K562 (cell line): ENCODE measurements at regions not wholly inside any gene's neighbourhood (a gene's known extent, or its start where the extent isn't known, plus 50 kb on each side); places are given as distances from the start of the nearest gene placed in this dataset.

ENCODE experiments used
- ATAC-seq: fragments of 200-7000 bp; cut with Tn5 transposase; 3 replicates; pipeline ENCODE4 v1.9.1; 2020; ENCODE audit warnings: moderate library complexity
- BruUV-seq: library from RNA; stranded (reverse); fragments of 400-500 nt; replicated peaks from 2 replicates; lab custom pipeline; 2021; lab: Mats Ljungman, UMichigan
- CTCF ChIA-PET: fragments of 300-600 bp; formaldehyde crosslinking; extraction: SDS; loops from one replicate; lab custom pipeline; 2021; ENCODE audit warnings: low intra/inter-chr PET ratio; lab: Yijun Ruan, JAX
- POLR2A ChIA-PET: fragments of 300-600, 350-650 bp; sonication (Branson Sonifier 250); formaldehyde crosslinking; extraction: SDS; loops from one replicate; lab custom pipeline; 2021; ENCODE audit warnings: antibody characterized with exemption, inconsistent platforms; lab: Yijun Ruan, JAX
- DNase-seq, 4 experiments: peaks; one replicate each; pipeline versions ENCODE4 v3.0.0 to v3.0.0-alpha.2; 2011 to 2018; ENCODE audit warnings: low spot score in 3 of 4, mixed read lengths in 3 of 4; ENCODE audit errors: extremely low read depth in 1 of 4
- FAIRE-seq: peaks from 2 replicates; lab custom pipeline; 2011; peaks lifted over from hg19 to GRCh38; lab: Jason Lieb, UNC
- H2AFZ ChIP-seq: 2 replicates; pipeline ENCODE4 v1.6.0; 2011; ENCODE audit warnings: low read depth, low read length, control low read depth, inconsistent platforms
- H3K27ac ChIP-seq: fragments of 200-600 bp; 3 replicates; pipeline ENCODE4 v1.8.0; 2011; ENCODE audit warnings: low read depth, mild to moderate bottlenecking, control low read depth, inconsistent platforms, low read length, moderate library complexity, mixed read lengths; ENCODE audit errors: extremely low read depth
- H3K27me3 ChIP-seq, 2 experiments: fragments of 300-600 bp in 1 of 2; 2 replicates in 1 of 2; 3 replicates in 1 of 2; pipeline versions ENCODE4 v1.6.0 to v1.8.0; 2011; ENCODE audit warnings: inconsistent platforms in 2 of 2, low read length in 2 of 2, mild to moderate bottlenecking in 1 of 2, mixed read lengths in 1 of 2, moderate library complexity in 1 of 2; ENCODE audit not compliant: control insufficient read depth in 2 of 2, insufficient read depth in 2 of 2
- H3K36me3 ChIP-seq: fragments of 300-600 bp; 3 replicates; pipeline ENCODE4 v1.8.0; 2011; ENCODE audit warnings: mild to moderate bottlenecking, low read length, inconsistent platforms; ENCODE audit not compliant: control insufficient read depth, insufficient read depth
- H3K4me1 ChIP-seq, 2 experiments: fragments of 200-600 bp in 1 of 2; replicated peaks in 1 of 2; 2 replicates in 1 of 2; 3 replicates in 1 of 2; pipeline versions ENCODE4 v1.5.1 to v1.8.0; 2011; ENCODE audit warnings: inconsistent platforms in 2 of 2, low read length in 2 of 2, mild to moderate bottlenecking in 1 of 2, mixed read lengths in 1 of 2, moderate library complexity in 1 of 2; ENCODE audit not compliant: control insufficient read depth in 2 of 2, insufficient read depth in 2 of 2
- H3K4me2 ChIP-seq: 2 replicates; pipeline ENCODE4 v1.6.1; 2011; ENCODE audit warnings: low read length, control low read depth, inconsistent platforms, mixed read lengths; ENCODE audit not compliant: insufficient read depth
- H3K4me3 ChIP-seq: fragments of 200-600 bp; sonication (generic), shearing (Covaris generic); 2 replicates; pipeline ENCODE4 v1.5.1; 2016; ENCODE audit warnings: control low read depth, inconsistent platforms
- H3K79me2 ChIP-seq: fragments of 200-600 bp; 3 replicates; pipeline ENCODE4 v1.8.0; 2011; ENCODE audit warnings: low read length, inconsistent platforms; ENCODE audit not compliant: control insufficient read depth, insufficient read depth
- H3K9ac ChIP-seq, 2 experiments: 2 replicates each; pipeline versions ENCODE4 v1.6.0 to v1.6.1; 2011; ENCODE audit warnings: low read depth in 2 of 2, low read length in 2 of 2, control low read depth in 1 of 2, inconsistent platforms in 1 of 2, mild to moderate bottlenecking in 1 of 2, mixed read lengths in 1 of 2; ENCODE audit not compliant: insufficient read depth in 1 of 2
- H3K9me1 ChIP-seq: one replicate; pipeline ENCODE4 v1.6.0; 2011; ENCODE audit warnings: inconsistent platforms, mild to moderate bottlenecking, low read length, moderate library complexity; ENCODE audit not compliant: control insufficient read depth, insufficient read depth
- H3K9me3 ChIP-seq: replicated peaks from 2 replicates; pipeline ENCODE4 v1.5.1; 2011; ENCODE audit warnings: low read depth, low read length, inconsistent platforms; ENCODE audit not compliant: control insufficient read depth, insufficient read depth
- H4K20me1 ChIP-seq: replicated peaks from 2 replicates; pipeline ENCODE4 v1.6.1; 2011; ENCODE audit warnings: low read length, inconsistent platforms, mixed read lengths; ENCODE audit not compliant: control insufficient read depth, insufficient read depth
- PCBP1 ChIP-seq: fragments of 200-400 bp; formaldehyde crosslinking; IDR thresholded peaks from 2 replicates; pipeline ENCODE4 v1.6.1; 2018; ENCODE audit warnings: mild to moderate bottlenecking, low read depth, low read length; ENCODE audit not compliant: poor library complexity, severe bottlenecking
- ZNF253 ChIP-seq: fragments of 250-450 bp; sonication (Bioruptor Pico); conservative IDR thresholded peaks from 2 replicates; pipeline ENCODE4 v1.6.1; 2021; ENCODE audit warnings: mild to moderate bottlenecking
- ZNF282 ChIP-seq: sonication (generic); formaldehyde crosslinking; IDR thresholded peaks from 2 replicates; pipeline ENCODE4 v1.8.1; 2023; ENCODE audit warnings: missing genetic modification reagents
- ZNF584 ChIP-seq: fragments of 200-800 bp; sonication (Bioruptor generic); IDR thresholded peaks from 2 replicates; pipeline ENCODE4 v1.6.1; 2016; ENCODE audit warnings: low read depth, mild to moderate bottlenecking, missing genetic modification characterization, missing compliant biosample characterization
- in situ Hi-C: fragments of 300-500 bp; cut with MboI; formaldehyde crosslinking; loops from 4 replicates; pipeline ENCODE4 v1.15.0; 2018; ENCODE audit warnings: inconsistent platforms, mixed read lengths
- intact Hi-C: fragments of 100-400 bp; cut with micrococcal nuclease; formaldehyde crosslinking; loops from 2 replicates; pipeline ENCODE4 v1.14.2; 2022
- TF ChIP-seq, protein P1 (sequence below): fragments of 250-450 bp; sonication (Bioruptor Pico); IDR thresholded peaks from 2 replicates; pipeline ENCODE4 v1.8.0; 2022; ENCODE audit warnings: inconsistent platforms, mild to moderate bottlenecking, moderate library complexity, borderline replicate concordance
- TF ChIP-seq, protein P2 (sequence below): sonication (generic); formaldehyde crosslinking; IDR thresholded peaks from 2 replicates; pipeline ENCODE4 v1.9.0; 2022; ENCODE audit warnings: mild to moderate bottlenecking, missing genetic modification reagents

DNA sequence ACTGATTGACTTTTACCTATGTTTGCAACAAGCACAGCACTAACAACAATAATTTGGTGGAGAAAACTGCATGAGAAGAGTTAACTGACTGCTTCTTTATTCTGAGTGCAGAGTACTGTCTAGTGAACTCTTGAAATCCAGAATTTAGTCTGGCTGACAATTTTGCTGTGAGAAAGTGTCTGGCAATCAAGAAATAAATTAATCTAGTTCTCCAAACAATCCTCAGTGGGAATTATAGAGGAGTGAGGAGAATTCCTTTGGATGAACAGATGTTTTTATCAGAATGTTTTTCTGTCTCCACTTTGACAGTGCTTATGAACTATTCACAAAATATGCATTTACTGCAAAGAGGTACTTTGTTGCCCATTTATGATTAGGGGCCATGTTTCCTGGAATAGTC is 694.9 kb upstream of the LRRN3 start:
- in situ Hi-C loops = no loop called here
- ATAC-seq = no peak
- no peak for FAIRE-seq
- ChIA-PET CTCF (interaction anchor here (0.6 kb wide), 1 partner anchor 40 kb away, joined by 3 read pairs; no protein-coding TSS in a partner anchor), POLR2A (no interaction called here)
- no peak overlapping the region for H3K27ac ChIP-seq
- intact Hi-C loops = no loop called here
- H3K4me2 ChIP-seq = no peak overlapping the region
- H3K9me3 ChIP-seq = no peaks in the 10 kb centered on the region
- no peaks in the 10 kb centered on the region for H3K79me2 ChIP-seq
- no peaks in the 10 kb centered on the region for H3K27me3 ChIP-seq
- no peak overlapping the region for H3K9ac ChIP-seq
- no peaks in the 10 kb centered on the region for H4K20me1 ChIP-seq
- H3K9me1 ChIP-seq = no peaks in the 10 kb centered on the region
- no peak overlapping the region for H2AFZ ChIP-seq
- DNase-seq = no peak
- BruUV-seq = no TSS peak
- TF ChIP-seq, protein P1, sequence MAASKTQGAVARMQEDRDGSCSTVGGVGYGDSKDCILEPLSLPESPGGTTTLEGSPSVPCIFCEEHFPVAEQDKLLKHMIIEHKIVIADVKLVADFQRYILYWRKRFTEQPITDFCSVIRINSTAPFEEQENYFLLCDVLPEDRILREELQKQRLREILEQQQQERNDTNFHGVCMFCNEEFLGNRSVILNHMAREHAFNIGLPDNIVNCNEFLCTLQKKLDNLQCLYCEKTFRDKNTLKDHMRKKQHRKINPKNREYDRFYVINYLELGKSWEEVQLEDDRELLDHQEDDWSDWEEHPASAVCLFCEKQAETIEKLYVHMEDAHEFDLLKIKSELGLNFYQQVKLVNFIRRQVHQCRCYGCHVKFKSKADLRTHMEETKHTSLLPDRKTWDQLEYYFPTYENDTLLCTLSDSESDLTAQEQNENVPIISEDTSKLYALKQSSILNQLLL (CRISPR knock-in tag) = no peak
- TF ChIP-seq ZNF282 (no peak), ZNF253 (CRISPR knock-in tag) (no peak), PCBP1 (no peak), ZNF584 (no peak)
- TF ChIP-seq, protein P2, sequence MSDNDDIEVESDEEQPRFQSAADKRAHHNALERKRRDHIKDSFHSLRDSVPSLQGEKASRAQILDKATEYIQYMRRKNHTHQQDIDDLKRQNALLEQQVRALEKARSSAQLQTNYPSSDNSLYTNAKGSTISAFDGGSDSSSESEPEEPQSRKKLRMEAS (CRISPR knock-in tag) = no peak
- H3K4me3 ChIP-seq = no peak overlapping the region
- no peaks in the 10 kb centered on the region for H3K4me1 ChIP-seq
- no peaks in the 10 kb centered on the region for H3K36me3 ChIP-seq
